ENCODE measurements at regions not wholly inside any gene's neighbourhood (a gene's known extent, or its start where the extent isn't known, plus 50 kb on each side); places are given as distances from the start of the nearest gene placed in this dataset.

DNA sequence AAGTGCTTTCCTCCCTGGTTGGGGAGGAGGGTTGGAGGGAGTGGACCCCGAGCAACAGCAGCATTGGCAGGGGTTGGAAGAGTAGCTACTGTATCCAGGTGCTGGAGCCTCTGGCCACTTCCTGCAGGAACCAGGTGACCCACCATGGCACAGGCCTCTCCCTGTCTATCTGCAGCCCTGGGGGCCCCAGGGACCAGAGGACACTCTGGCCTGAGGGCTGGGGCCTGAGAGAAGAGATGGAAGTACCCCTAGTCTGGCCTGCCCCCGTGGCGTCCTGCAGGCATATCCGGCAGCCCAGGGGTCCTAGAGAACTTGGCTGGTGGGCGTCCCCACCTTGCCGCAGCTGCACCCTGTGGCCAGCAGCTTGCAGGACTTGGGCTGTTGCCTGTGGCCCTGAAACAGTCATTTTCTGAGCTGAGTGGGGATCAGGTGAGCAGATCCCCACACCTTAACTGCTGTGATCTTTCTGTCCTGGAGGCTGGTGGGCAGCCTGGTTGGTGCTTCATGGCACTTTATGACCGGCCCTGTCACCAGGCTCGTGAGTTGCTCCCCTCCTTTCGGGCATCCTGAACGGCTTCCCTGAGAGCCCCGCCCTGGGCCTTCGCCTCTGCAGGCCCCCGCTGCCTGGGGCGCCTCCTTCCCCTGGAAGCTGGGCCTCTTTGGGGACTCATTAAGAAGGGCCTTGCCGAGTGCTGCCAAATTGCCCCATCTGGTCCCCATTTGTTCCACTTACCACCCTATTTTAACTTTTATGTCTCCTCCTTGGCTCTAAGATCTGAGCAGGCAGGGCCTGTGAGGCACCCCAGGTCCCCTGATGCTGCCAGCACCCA, 298.6 kb downstream of the SEC14L1 start:
- no peak for DNase-seq (ENCODE audit: extremely low spot score)
- POLR2A ChIA-PET, result no interaction called here
- CTCF ChIA-PET, result interaction anchor here (1.2 to 10.6 kb wide), 6 partner anchors 11 to 109 kb away, joined by 3 to 175 read pairs (median 5); no protein-coding TSS in a partner anchor

GRCh38 chr17:77440560-77440981, 299.8 kb downstream of the SEC14L1 start:
- TF ChIP-seq CTCF (IDR thresholded peaks at IDR 0.05; ENCODE audit: control extremely low read depth, extremely low read depth, low read depth, missing control alignments), result no peak
- POLR2A ChIA-PET, result interaction anchor here (1.1 to 1.2 kb wide), 4 partner anchors 10 to 13 kb away, joined by 4 to 8 read pairs (median 4); no protein-coding TSS in a partner anchor
- DNase-seq (ENCODE audit: extremely low spot score), result no peak
- CTCF ChIA-PET, result interaction anchor here (1.2 to 10.6 kb wide), 12 partner anchors 9 to 116 kb away, joined by 3 to 175 read pairs (median 6); no protein-coding TSS in a partner anchor

More for the DNA sequence above, 298.6 kb downstream of the SEC14L1 start:
- TF ChIP-seq CTCF (IDR thresholded peaks at IDR 0.05; ENCODE audit: control extremely low read depth, extremely low read depth, low read depth, missing control alignments), result no peak

GRCh38 chr17:77441130-77441920, 300.6 kb downstream of the SEC14L1 start:
- POLR2A ChIA-PET, result interaction anchor here (1.1 to 1.2 kb wide), 4 partner anchors 10 to 13 kb away, joined by 4 to 8 read pairs (median 4); no protein-coding TSS in a partner anchor
- TF ChIP-seq CTCF (IDR thresholded peaks at IDR 0.05; ENCODE audit: control extremely low read depth, extremely low read depth, low read depth, missing control alignments), result peak; percentile 28
- DNase-seq (ENCODE audit: extremely low spot score), result peak; percentile 82
- CTCF ChIA-PET, result interaction anchor here (1.2 to 10.6 kb wide), 12 partner anchors 8 to 116 kb away, joined by 3 to 175 read pairs (median 6); no protein-coding TSS in a partner anchor

- POLR2A ChIA-PET, result interaction anchor here (1.1 kb wide), 1 partner anchor 12 kb away, joined by 8 read pairs; no protein-coding TSS in a partner anchor
- TF ChIP-seq CTCF (IDR thresholded peaks at IDR 0.05; ENCODE audit: control extremely low read depth, extremely low read depth, low read depth, missing control alignments), result no peak
- CTCF ChIA-PET, result interaction anchor here (1.1 to 10.6 kb wide), 11 partner anchors 8 to 111 kb away, joined by 3 to 175 read pairs (median 6); no protein-coding TSS in a partner anchor
- no peak for DNase-seq (ENCODE audit: extremely low spot score)
These were observed 301.2 kb downstream of the SEC14L1 start for GRCh38 chr17:77441940-77442339.

DNA sequence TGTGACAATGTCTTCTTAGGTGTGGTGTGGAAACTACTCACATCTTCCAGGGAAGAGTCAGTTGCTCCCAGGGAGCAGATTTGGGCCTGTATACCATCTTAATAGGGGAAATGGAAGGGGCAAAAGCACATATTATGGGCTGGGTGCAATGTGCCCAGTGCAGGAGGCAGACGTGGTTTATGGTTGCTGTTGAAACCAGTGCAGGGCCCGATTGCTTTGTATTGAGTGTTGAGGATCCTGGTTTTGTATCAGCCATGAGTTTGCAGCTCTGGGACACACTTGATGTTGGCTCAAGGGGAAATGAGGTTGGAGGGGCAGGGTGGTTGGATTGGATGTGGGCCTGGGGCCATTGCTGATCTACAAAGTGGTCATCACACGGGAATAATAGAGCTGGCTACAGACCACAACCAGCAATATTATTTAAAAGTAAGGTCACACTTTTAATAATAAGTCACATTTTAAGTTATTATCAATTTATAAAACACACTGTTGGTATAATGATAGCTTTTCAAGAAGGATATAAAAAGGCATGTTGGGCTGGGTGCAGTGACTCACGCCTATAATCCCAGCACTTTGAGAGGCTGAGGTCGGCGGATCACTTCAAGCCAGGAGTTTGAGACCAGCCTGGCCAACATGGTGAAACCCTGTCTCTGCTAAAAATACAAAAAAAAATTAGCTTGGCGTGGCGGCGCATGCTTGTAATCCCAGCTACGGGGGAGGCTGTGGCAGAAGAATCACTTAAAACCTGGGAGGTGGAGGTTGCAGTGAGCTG, 302.4 kb downstream of the SEC14L1 start:
- DNase-seq (ENCODE audit: extremely low spot score), result no peak
- POLR2A ChIA-PET, result no interaction called here
- CTCF ChIA-PET, result interaction anchor here (1.0 to 10.6 kb wide), 6 partner anchors 9 to 51 kb away, joined by 3 to 175 read pairs (median 8); no protein-coding TSS in a partner anchor
- TF ChIP-seq CTCF (IDR thresholded peaks at IDR 0.05; ENCODE audit: control extremely low read depth, extremely low read depth, low read depth, missing control alignments), result no peak
